Tibial nerve (tissue), 4 donors: ENCODE measurements at regions not wholly inside any gene's neighbourhood (a gene's known extent, or its start where the extent isn't known, plus 50 kb on each side); places are given as distances from the start of the nearest gene placed in this dataset.
"Not testable (repeated sequence)": the region's sequence is repeated elsewhere in the genome, so short reads cannot be mapped to it uniquely, and the experiment has no call there.

Experiments
- DNase-seq, 2 donors: peaks; one replicate each; pipeline ENCODE4 v3.0.0-alpha.2; 2019; ENCODE audit warnings: low spot score in 2 of 2
- H3K27ac ChIP-seq, 4 donors: fragments of 200-600 bp; sonication (generic) in 3 of 4; one replicate each; pipeline ENCODE4 v1.5.1; 2017 to 2019; ENCODE audit warnings: mild to moderate bottlenecking in 1 of 4
- H3K27me3 ChIP-seq, 2 donors: fragments of 200-600 bp; sonication (generic) in 1 of 2; one replicate each; pipeline versions ENCODE4 v1.5.1 to v1.6.0; 2017 to 2019
- H3K36me3 ChIP-seq, 3 donors: fragments of 200-600 bp; sonication (generic); one replicate each; pipeline ENCODE4 v1.5.1; 2018 to 2019
- H3K4me1 ChIP-seq, 4 donors: fragments of 200-600 bp; sonication (generic) in 3 of 4; one replicate each; pipeline ENCODE4 v1.5.1; 2017 to 2019
- H3K4me3 ChIP-seq, 4 donors: fragments of 200-600 bp; sonication (generic) in 3 of 4; one replicate each; pipeline ENCODE4 v1.5.1; 2017 to 2019; ENCODE audit warnings: mild to moderate bottlenecking in 1 of 4, moderate library complexity in 1 of 4
- H3K9me3 ChIP-seq, 4 donors: fragments of 200-600 bp; sonication (generic) in 3 of 4; one replicate each; pipeline ENCODE4 v1.5.1; 2017 to 2019
- CTCF ChIP-seq, 5 experiments: fragments of 200-600 bp in 3 of 5; fragments of 450-650 bp in 2 of 5; sonication (generic) in 3 of 5; IDR thresholded peaks; one replicate each; pipeline ENCODE4 v1.5.1; 2016 to 2019; ENCODE audit warnings: antibody characterized with exemption in 5 of 5, mild to moderate bottlenecking in 3 of 5, moderate library complexity in 2 of 5
- EP300 ChIP-seq, 2 donors: sonication (generic); formaldehyde crosslinking; IDR thresholded peaks; one replicate each; pipeline ENCODE4 v1.6.1; 2017; ENCODE audit warnings: antibody characterized with exemption in 2 of 2, mild to moderate bottlenecking in 1 of 2
- POLR2A ChIP-seq, 2 donors: fragments of 450-650 bp; IDR thresholded peaks; one replicate each; pipeline ENCODE4 v1.6.1; 2017; ENCODE audit warnings: antibody characterized with exemption in 2 of 2, mild to moderate bottlenecking in 2 of 2, moderate library complexity in 2 of 2
- WGBS, 2 donors: methylation state at CpG; one replicate each; pipeline ENCODE4 v1.1.5; 2018; 5-methylcytosine and 5-hydroxymethylcytosine counted together

GRCh38 chr16:26578748-26579147 is 488.0 kb upstream of the C16orf82 start:
- Histone ChIP-seq H3K4me1 (no peaks in the 10 kb centered on the region), H3K9me3 (no peaks in the 10 kb centered on the region), H3K27me3 (no peaks in the 10 kb centered on the region), H3K4me3 (no peak overlapping the region), H3K36me3 (no peaks in the 10 kb centered on the region), H3K27ac (no peak overlapping the region)
- TF ChIP-seq POLR2A (IDR thresholded peaks at IDR 0.05) (no peak), CTCF (IDR thresholded peaks at IDR 0.05) (no peak), EP300 (IDR thresholded peaks at IDR 0.05) (no peak)
- DNase-seq, result no peak
- 73 to 83% methylated on average over 2 of the region's 2 CpGs for WGBS, 2 donors

GRCh38 chr16:26583803-26584202 is 482.9 kb upstream of the C16orf82 start:
- Histone ChIP-seq H3K36me3 (no peaks in the 10 kb centered on the region), H3K4me3 (no peak overlapping the region), H3K9me3 (peaks cover 0 to 2% (median 0%) of the 10 kb centered on the region in 4 donors), H3K27ac (no peak overlapping the region), H3K27me3 (no peaks in the 10 kb centered on the region), H3K4me1 (no peaks in the 10 kb centered on the region)
- no peak for DNase-seq
- TF ChIP-seq CTCF (IDR thresholded peaks at IDR 0.05) (no peak), POLR2A (IDR thresholded peaks at IDR 0.05) (no peak), EP300 (IDR thresholded peaks at IDR 0.05) (no peak)
- WGBS, 2 donors, result 85 to 89% methylated on average over 4 of the region's 4 CpGs

- Histone ChIP-seq H3K27me3 (no peaks in the 10 kb centered on the region), H3K4me3 (no peak overlapping the region), H3K27ac (no peak overlapping the region), H3K36me3 (no peaks in the 10 kb centered on the region), H3K9me3 (no peaks in the 10 kb centered on the region), H3K4me1 (no peaks in the 10 kb centered on the region)
- no peak for TF ChIP-seq POLR2A (IDR thresholded peaks at IDR 0.05)
- no peak for TF ChIP-seq EP300 (IDR thresholded peaks at IDR 0.05)
- TF ChIP-seq CTCF (IDR thresholded peaks at IDR 0.05), result no peak
- no peak for DNase-seq
- WGBS, 2 donors, result 29 to 38% methylated on average over 5 of the region's 5 CpGs
These were observed 473.0 kb upstream of the C16orf82 start for GRCh38 chr16:26593700-26594099.

- no peaks in the 10 kb centered on the region for H3K27me3 ChIP-seq
- WGBS, 2 donors, result 54 to 68% methylated on average over 5 of the region's 5 CpGs
- no peak for DNase-seq
- no peaks in the 10 kb centered on the region for H3K4me1 ChIP-seq
- no peak overlapping the region for H3K27ac ChIP-seq
- TF ChIP-seq EP300 (IDR thresholded peaks at IDR 0.05) (no peak), CTCF (IDR thresholded peaks at IDR 0.05) (no peak), POLR2A (IDR thresholded peaks at IDR 0.05) (no peak)
- H3K4me3 ChIP-seq, result no peak overlapping the region
- no peaks in the 10 kb centered on the region for H3K36me3 ChIP-seq
- no peaks in the 10 kb centered on the region for H3K9me3 ChIP-seq
These were observed 472.1 kb upstream of the C16orf82 start for GRCh38 chr16:26594666-26595065.

GRCh38 chr16:26595199-26595598 is 471.5 kb upstream of the C16orf82 start:
- TF ChIP-seq POLR2A (IDR thresholded peaks at IDR 0.05), result no peak
- TF ChIP-seq CTCF (IDR thresholded peaks at IDR 0.05), result no peak
- no peak for TF ChIP-seq EP300 (IDR thresholded peaks at IDR 0.05)
- Histone ChIP-seq H3K27ac (no peak overlapping the region), H3K36me3 (no peaks in the 10 kb centered on the region), H3K9me3 (no peaks in the 10 kb centered on the region), H3K4me3 (no peak overlapping the region), H3K4me1 (no peaks in the 10 kb centered on the region), H3K27me3 (no peaks in the 10 kb centered on the region)
- no peak for DNase-seq
- WGBS, 2 donors, result 83 to 86% methylated on average over 4 of the region's 4 CpGs

GRCh38 chr16:26596033-26596432 is 470.7 kb upstream of the C16orf82 start:
- 66 to 70% methylated on average over 5 of the region's 5 CpGs for WGBS, 2 donors
- DNase-seq, H3K36me3 ChIP-seq, H3K27ac ChIP-seq, H3K4me3 ChIP-seq, H3K9me3 ChIP-seq, H3K27me3 ChIP-seq, H3K4me1 ChIP-seq: not testable (repeated sequence)
